Activated CD4-positive, CD25-positive, alpha-beta regulatory T cell treated with anti-CD3 and anti-CD28 coated beads, Interleukin-2, amount 50 U/mL, for 72 hours (primary cell): ENCODE measurements at regions not wholly inside any gene's neighbourhood (a gene's known extent, or its start where the extent isn't known, plus 50 kb on each side); places are given as distances from the start of the nearest gene placed in this dataset.

ENCODE experiments used
- DNase-seq: peaks from one replicate; pipeline ENCODE4 v3.0.0; 2021

GRCh38 chr18:75518007-75518406, 90.5 kb upstream of the SMIM21 start:
- DNase-seq = no peak

GRCh38 chr18:75517286-75517685, 89.8 kb upstream of the SMIM21 start:
- no peak for DNase-seq

GRCh38 chr18:75507636-75508035, 80.1 kb upstream of the SMIM21 start:
- no peak for DNase-seq

- DNase-seq = no peak
These were observed 79.4 kb upstream of the SMIM21 start for GRCh38 chr18:75506913-75507312.

GRCh38 chr18:75504469-75504868, 77.0 kb upstream of the SMIM21 start:
- no peak for DNase-seq

- no peak for DNase-seq
These were observed 76.1 kb upstream of the SMIM21 start for GRCh38 chr18:75503615-75504014.

- no peak for DNase-seq
These were observed 74.8 kb upstream of the SMIM21 start for GRCh38 chr18:75502286-75502685.

GRCh38 chr18:75500545-75500944, 73.0 kb upstream of the SMIM21 start:
- no peak for DNase-seq

- no peak for DNase-seq
These were observed 70.2 kb upstream of the SMIM21 start for GRCh38 chr18:75497576-75498235.

GRCh38 chr18:75496151-75496550, 68.6 kb upstream of the SMIM21 start:
- DNase-seq = no peak

GRCh38 chr18:75492852-75493251, 65.3 kb upstream of the SMIM21 start:
- DNase-seq = no peak

- DNase-seq = no peak
These were observed 63.9 kb upstream of the SMIM21 start for GRCh38 chr18:75491361-75491760.

GRCh38 chr18:75489493-75490190, 62.1 kb upstream of the SMIM21 start:
- DNase-seq = no peak

GRCh38 chr18:75483662-75484061, 56.2 kb upstream of the SMIM21 start:
- DNase-seq = no peak

- no peak for DNase-seq
These were observed 55.4 kb upstream of the SMIM21 start for GRCh38 chr18:75482880-75483279.

- no peak for DNase-seq
These were observed 53.0 kb upstream of the SMIM21 start for GRCh38 chr18:75480487-75480886.

- no peak for DNase-seq
These were observed 51.7 kb upstream of the SMIM21 start for GRCh38 chr18:75478996-75479880.

GRCh38 chr18:75477900-75478299, 50.4 kb upstream of the SMIM21 start:
- DNase-seq = no peak
